ENCODE measurements at regions not wholly inside any gene's neighbourhood (a gene's known extent, or its start where the extent isn't known, plus 50 kb on each side); places are given as distances from the start of the nearest gene placed in this dataset. TPM values are rescaled to one million over a fixed set of nuclear protein-coding genes. Genes with fewer than 3 reads are reported as not detected.

GRCh38 chr1:22399421-22400091, 52.1 kb upstream of the ZBTB40 start:
- Histone ChIP-seq H3K9me3 (ENCODE audit: control insufficient read depth, insufficient read depth, low read length) (no peaks in the 10 kb centered on the region), H3K27ac (ENCODE audit: low read depth, low read length) (no peak overlapping the region), H3K36me3 (ENCODE audit: control insufficient read depth, insufficient read depth, low read length) (no peaks in the 10 kb centered on the region), H3K4me3 (ENCODE audit: low read depth, low read length) (no peak overlapping the region), H3K4me1 (ENCODE audit: control insufficient read depth, insufficient read depth, low read length) (peaks cover 4% of the 10 kb centered on the region), H3K27me3 (ENCODE audit: control insufficient read depth, insufficient read depth, low read length) (no peaks in the 10 kb centered on the region)
- no peak for DNase-seq (ENCODE audit: low read depth in 4 of 6, low spot score in 6 of 6)
- 93% methylated on average over 8 of the region's 10 CpGs for WGBS (ENCODE audit: insufficient coverage)

Small RNA genes in the stretch of these regions (small RNA-seq; reads per million reads assigned to genes)
- gene MIR4418 (ENCODE audit: low replicate concordance) = not detected
